Renal pelvis (tissue), 1 donor: ENCODE measurements at regions not wholly inside any gene's neighbourhood (a gene's known extent, or its start where the extent isn't known, plus 50 kb on each side); places are given as distances from the start of the nearest gene placed in this dataset.
A peak's percentile ranks its signal among the peaks of the same experiment; 100 is the strongest.
"Not testable (repeated sequence)": the region's sequence is repeated elsewhere in the genome, so short reads cannot be mapped to it uniquely, and the experiment has no call there.

Experiments
- DNase-seq: peaks from one replicate; pipeline ENCODE4 v3.0.0-alpha.2; 2013

DNA sequence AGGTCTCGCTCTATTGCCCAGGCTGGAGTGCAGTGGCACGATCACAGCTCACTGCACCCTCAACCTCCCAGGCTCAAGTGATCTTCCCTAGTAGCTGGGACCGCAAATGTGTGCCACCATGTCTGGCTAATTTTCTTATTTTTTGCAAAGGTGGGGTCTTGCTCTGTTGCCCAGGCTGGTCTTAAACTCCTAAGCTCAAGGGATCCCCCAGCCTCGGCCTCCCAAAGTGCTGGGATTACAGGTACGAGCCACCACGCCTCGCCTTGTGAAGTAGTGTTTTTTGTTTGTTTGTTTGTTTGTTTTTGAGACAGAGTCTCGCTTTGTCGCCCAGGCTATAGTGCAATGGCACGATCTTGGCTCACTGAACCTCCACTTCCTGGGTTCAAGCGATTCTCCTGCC, 125.5 kb downstream of the HAUS1 start:
- not testable (repeated sequence) for DNase-seq

DNA sequence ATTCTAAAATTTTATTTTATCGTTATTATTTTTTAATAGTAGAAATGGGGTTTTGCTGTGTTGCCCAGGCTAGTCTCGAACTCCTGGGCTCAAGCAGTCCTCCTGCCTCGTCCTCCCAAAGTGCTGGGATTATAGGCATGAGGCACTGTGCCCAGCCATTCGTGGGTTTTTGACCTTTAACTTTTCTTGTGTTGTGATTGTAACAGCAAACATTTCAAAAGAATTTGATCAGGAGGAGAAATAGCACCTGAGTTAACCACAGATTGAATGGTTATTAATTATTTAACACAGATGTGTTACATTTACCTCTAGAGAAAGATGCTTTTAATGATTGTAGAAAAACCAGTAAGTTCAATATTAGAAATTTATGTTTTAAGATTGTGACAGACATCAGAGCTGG, 132.0 kb downstream of the HAUS1 start:
- no peak for DNase-seq

DNA sequence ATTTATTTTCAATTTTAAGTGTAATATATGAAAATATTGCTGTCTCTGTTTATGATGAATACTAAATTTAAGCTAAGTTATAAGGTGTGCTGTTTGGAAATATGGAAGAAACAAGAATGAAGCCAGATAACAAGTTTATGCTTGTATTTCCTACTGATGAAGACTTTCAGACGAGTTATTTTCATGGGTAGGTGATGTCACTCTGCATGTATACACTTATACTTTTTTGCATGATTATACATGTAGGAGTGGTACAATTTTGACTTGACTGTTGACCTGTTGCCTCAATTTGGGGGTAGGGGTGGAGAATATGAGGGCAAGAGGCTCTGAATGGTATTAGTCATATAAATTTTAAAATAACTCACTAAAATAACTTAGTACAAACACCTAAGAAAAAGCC, 133.7 kb downstream of the HAUS1 start:
- no peak for DNase-seq

- DNase-seq: no peak
These were observed 135.4 kb downstream of the HAUS1 start for GRCh38 chr18:46239549-46239948.

DNA sequence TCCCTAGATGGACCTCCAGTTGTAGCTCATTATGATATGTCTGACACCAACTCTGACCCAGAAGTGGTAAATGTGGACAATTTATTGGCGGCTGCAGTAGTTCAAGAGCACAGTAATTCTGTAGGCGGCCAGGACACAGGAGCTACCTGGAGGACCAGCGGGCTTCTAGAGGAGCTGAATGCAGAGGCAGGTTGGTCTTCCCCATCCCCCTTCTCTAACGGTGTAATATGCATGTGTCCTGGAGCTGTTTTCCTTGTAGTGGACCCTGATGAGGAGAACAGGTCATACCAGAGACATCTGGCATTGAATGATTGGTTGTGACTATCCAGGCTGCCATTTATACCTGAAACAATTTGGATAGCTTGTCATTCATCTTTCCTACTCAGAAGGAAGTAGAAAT, 135.8 kb downstream of the HAUS1 start:
- no peak for DNase-seq

- DNase-seq: not testable (repeated sequence)
These were observed 137.2 kb downstream of the HAUS1 start for GRCh38 chr18:46241393-46241792.

- DNase-seq: no peak
These were observed 138.0 kb downstream of the HAUS1 start for GRCh38 chr18:46242183-46242582.

- no peak for DNase-seq
These were observed 138.9 kb downstream of the HAUS1 start for GRCh38 chr18:46243095-46243494.

DNA sequence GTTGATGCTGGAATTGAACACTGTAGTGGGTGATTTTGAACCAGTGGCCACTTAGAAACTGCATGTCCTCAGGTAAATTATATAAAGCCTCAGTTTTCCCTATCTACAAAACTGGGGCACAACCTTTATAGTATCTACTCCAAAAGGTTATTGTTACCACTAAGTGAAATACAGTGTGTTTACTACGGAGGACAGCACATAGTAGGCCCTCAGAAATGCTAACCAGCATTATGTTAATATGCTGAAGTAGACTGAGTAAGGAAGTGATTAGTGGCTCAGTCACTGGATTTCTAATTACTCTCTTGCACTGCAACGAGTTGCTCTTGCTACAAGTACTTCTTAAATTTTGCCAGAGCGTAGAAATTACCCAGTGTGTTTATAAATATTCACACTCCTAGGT, 139.5 kb downstream of the HAUS1 start:
- no peak for DNase-seq

- no peak for DNase-seq
These were observed 141.9 kb downstream of the HAUS1 start for GRCh38 chr18:46246101-46246500.

DNA sequence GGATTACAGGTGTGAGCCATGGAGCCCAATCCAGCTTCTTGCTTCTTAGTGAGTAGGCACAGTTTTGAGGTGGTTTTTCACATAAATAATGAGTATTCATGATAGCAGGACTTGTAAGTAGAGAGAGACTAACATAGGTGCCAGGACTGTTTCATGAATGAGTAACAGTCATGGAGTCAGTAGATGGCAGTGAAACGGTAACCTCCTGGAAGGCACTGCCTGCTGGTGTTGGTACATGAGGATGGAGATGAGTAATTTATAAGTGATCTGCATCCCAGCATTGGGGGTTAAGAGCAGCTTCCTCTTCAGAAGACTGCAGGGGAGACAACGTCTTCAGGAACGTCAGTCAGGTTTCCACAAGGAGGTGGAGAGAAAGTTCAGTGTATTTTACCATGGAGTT, 143.8 kb downstream of the HAUS1 start:
- no peak for DNase-seq

DNA sequence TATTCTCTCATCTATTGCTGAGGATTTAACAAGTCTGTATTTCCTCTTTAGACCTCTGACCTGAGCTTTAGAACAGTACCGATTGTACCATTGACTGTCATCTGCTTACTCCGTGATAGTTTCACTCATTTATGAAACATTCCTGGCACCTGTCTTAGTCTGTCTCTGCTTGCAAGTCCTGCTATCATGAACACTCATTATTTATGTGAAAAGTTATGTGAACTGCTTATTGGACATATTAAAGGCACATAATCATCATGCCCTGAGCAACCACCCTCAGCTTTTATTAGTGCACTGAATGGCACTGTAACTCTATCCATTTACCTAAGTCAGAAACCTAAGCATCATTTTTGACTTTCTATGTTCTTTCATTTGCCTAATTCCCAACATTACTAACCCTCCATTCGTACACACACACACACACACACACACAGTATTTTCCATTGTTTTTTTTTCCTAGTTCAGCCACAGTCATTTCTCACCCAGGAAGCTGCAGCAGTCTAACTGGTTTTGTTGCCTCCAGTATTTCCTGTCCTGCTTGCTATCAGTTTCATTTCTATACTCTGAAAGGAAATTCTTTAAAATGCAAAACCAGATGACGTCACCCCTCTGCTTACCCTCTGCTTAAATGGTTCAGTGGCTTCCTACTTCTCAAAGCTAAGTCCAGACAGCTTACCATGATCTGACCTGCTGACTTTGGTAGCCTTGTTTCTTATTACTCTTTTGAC, 146.1 kb downstream of the HAUS1 start:
- DNase-seq: peak; percentile 72

- no peak for DNase-seq
These were observed 146.6 kb downstream of the HAUS1 start for GRCh38 chr18:46250812-46251173.

DNA sequence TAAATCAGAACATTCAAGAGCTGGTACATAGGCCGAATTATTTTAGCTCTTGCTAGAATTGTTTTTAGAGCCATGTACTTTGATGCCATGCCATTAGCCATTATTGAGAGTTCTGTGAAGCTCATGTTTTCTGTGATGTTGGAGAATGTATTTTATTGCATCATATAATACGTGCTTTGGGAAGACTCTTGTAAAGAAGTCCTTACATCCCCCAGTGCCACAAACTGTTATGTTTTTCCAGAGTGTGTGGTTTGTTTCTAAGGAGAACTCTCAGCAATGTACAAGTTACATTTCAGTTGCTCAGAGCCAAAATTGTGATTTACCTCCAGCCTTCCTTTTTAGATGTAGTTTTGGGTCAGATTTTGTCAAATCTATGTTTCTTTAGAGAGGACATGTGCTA, 148.6 kb downstream of the HAUS1 start:
- DNase-seq: no peak

DNA sequence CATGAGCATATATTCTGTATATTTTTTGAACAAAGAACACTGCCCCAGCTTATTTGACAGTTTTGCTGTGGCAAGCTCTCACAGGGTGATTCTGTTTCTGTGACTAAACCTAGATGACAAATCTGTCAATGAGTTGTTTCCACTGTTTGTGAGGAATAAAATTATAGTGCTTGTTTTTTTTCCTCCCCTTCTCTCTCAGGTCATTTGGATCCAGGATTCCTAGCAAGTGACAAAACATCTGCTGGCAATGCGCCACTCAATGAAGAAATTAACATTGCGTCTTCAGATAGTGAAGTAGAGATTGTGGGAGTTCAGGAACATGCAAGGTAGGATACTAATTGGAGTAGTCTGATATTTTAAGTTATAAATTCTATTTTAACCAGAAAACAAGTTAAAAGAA, 149.3 kb downstream of the HAUS1 start:
- no peak for DNase-seq

- no peak for DNase-seq
These were observed 151.9 kb downstream of the HAUS1 start for GRCh38 chr18:46256078-46256477.

- no peak for DNase-seq
These were observed 153.2 kb downstream of the HAUS1 start for GRCh38 chr18:46257366-46257765.

DNA sequence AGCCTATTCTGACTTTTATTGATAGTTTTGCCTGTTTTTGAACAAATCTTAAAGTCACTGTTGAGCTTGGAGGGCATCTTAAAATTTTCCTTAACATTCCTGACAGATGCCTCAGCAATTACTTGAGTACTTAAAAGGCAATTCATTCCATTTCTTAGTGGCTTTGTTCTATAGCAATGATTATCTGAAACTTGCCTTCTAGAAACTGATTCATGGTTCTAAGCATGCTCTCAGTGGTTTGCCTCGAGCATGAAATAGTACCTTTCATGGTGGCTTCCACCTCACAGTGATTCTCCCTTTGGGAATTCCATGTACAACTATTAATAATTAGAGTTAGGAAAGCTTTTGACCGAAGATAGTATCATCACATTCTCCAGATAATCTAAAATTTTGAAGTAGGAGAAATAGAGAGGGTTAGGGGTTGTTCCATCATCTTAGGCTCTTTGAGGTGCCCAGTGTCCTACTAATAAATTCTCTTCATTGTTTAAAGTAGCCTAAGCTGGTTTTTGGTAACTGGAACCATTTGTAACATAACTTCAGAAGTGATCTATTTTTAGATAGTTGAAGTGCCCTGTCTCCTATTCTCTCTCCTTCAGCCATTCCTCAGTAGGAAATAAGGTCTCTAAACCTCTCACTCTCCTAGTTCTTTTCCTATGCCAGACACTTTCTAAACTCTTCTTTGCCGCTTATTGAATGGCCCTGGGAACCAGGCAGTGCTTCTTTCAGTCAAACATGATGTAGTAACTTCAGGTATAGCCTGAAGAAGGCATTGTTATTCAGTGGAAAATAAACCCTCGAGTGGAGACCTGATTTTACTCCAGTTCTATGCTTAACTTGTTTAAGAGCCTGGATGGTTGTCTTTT, 156.1 kb downstream of the HAUS1 start:
- DNase-seq: no peak

GRCh38 chr18:46260879-46261143, 156.6 kb downstream of the HAUS1 start:
- no peak for DNase-seq

DNA sequence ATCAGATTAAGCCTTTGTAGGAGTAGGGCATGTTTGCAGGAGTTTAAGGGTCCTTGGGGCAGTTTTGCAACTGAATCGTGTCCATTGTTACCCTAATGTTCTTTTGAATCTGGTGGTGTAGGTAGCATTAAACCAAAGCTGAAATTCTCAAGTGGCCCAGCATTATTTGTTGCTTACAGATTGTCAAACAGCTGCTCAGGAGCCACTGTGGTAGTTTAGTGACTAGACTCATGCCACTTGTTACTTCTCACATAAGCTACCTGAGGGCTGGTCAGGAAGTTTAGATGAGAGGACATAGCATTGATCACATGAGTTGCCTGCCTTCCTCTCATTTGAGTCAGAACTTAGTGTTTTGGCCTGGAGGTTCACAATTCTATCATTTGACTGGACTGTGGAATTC, 157.6 kb downstream of the HAUS1 start:
- DNase-seq: no peak

- no peak for DNase-seq
These were observed 158.7 kb downstream of the HAUS1 start for GRCh38 chr18:46262856-46263255.

- no peak for DNase-seq
These were observed 160.1 kb downstream of the HAUS1 start for GRCh38 chr18:46264255-46264654.

GRCh38 chr18:46265196-46266156, 161.3 kb downstream of the HAUS1 start:
- DNase-seq: no peak
